Thyroid gland (tissue), 4 donors: ENCODE measurements at regions not wholly inside any gene's neighbourhood (a gene's known extent, or its start where the extent isn't known, plus 50 kb on each side); places are given as distances from the start of the nearest gene placed in this dataset.

Experiments
- POLR2A ChIP-seq, 2 donors: fragments of 450-650 bp; IDR thresholded peaks; one replicate each; pipeline ENCODE4 v1.6.1; 2017; ENCODE audit warnings: antibody characterized with exemption in 2 of 2, mild to moderate bottlenecking in 2 of 2, moderate library complexity in 1 of 2
- TF ChIP-seq, protein P1 (sequence below), 6 experiments: fragments of 200-600 bp in 3 of 6; fragments of 450-650 bp in 3 of 6; sonication (generic) in 3 of 6; IDR thresholded peaks; one replicate each; pipeline ENCODE4 v1.5.1; 2016 to 2019; ENCODE audit warnings: antibody characterized with exemption in 6 of 6, mild to moderate bottlenecking in 2 of 6, inconsistent platforms in 1 of 6, moderate library complexity in 1 of 6

DNA sequence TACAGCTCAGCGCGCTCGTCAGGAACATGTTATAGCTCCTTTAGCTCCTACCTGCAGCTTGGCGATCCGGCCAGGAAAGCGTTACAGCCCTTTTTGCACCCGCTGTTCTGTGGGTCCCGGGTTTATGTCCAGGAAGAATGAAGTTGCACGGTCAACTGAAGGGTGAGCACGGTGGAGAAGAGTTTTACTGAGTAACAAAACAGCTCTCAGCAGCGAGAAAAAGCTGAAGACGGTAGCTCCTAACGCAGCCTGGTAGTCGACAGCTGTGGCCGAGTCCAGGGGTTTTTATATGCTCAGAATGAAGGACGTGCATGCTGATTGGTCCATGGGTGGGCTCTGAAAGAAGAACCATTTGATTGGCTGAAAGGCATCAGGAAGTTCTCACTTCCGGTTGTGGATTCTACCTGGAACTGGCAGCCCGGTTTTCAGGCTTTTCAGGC, 1830.1 kb upstream of the NUDT12 start:
- TF ChIP-seq, protein P1, sequence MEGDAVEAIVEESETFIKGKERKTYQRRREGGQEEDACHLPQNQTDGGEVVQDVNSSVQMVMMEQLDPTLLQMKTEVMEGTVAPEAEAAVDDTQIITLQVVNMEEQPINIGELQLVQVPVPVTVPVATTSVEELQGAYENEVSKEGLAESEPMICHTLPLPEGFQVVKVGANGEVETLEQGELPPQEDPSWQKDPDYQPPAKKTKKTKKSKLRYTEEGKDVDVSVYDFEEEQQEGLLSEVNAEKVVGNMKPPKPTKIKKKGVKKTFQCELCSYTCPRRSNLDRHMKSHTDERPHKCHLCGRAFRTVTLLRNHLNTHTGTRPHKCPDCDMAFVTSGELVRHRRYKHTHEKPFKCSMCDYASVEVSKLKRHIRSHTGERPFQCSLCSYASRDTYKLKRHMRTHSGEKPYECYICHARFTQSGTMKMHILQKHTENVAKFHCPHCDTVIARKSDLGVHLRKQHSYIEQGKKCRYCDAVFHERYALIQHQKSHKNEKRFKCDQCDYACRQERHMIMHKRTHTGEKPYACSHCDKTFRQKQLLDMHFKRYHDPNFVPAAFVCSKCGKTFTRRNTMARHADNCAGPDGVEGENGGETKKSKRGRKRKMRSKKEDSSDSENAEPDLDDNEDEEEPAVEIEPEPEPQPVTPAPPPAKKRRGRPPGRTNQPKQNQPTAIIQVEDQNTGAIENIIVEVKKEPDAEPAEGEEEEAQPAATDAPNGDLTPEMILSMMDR (IDR thresholded peaks at IDR 0.05), result no peak
- TF ChIP-seq POLR2A (IDR thresholded peaks at IDR 0.05), result no peak
